SK-N-SH treated with all-trans-retinoic acid at 6 μM for 48 hours (cell line): ENCODE measurements at regions not wholly inside any gene's neighbourhood (a gene's known extent, or its start where the extent isn't known, plus 50 kb on each side); places are given as distances from the start of the nearest gene placed in this dataset.
"Not testable (repeated sequence)": the region's sequence is repeated elsewhere in the genome, so short reads cannot be mapped to it uniquely, and the experiment has no call there.

Experiments
- ATAC-seq: fragments of 200-7000 bp; cut with Tn5 transposase; 3 replicates; pipeline ENCODE4 v1.9.1; 2020; ENCODE audit warnings: mild to moderate bottlenecking, moderate library complexity
- ARNTL ChIP-seq: fragments of 450-650 bp; formaldehyde crosslinking; IDR thresholded peaks from 2 replicates; pipeline ENCODE4 v1.5.0; 2020; ENCODE audit warnings: low read depth, mild to moderate bottlenecking, moderate library complexity, borderline replicate concordance
- BACH2 ChIP-seq: fragments of 250-450 bp; sonication (Bioruptor Pico); IDR thresholded peaks from 2 replicates; pipeline ENCODE4 v1.9.0; 2021; ENCODE audit warnings: mild to moderate bottlenecking, borderline replicate concordance
- CREB5 ChIP-seq: fragments of 250-450 bp; sonication (Bioruptor Pico); IDR thresholded peaks from 2 replicates; pipeline ENCODE4 v1.5.1; 2020; ENCODE audit warnings: low read depth, mild to moderate bottlenecking, moderate library complexity
- CSRNP3 ChIP-seq: fragments of 250-450 bp; sonication (Bioruptor Pico); IDR thresholded peaks from 2 replicates; pipeline ENCODE4 v1.5.1; 2021; ENCODE audit warnings: mild to moderate bottlenecking, moderate library complexity
- ESRRG ChIP-seq: fragments of 250-450 bp; sonication (Bioruptor Pico); IDR thresholded peaks from 2 replicates; pipeline ENCODE4 v1.6.1; 2021; ENCODE audit warnings: mild to moderate bottlenecking
- GLIS3 ChIP-seq: fragments of 250-450 bp; sonication (Bioruptor Pico); IDR thresholded peaks from 2 replicates; pipeline ENCODE4 v1.5.0; 2020; ENCODE audit warnings: mild to moderate bottlenecking, moderate library complexity
- ISL1 ChIP-seq: fragments of 250-450 bp; sonication (Bioruptor Pico); IDR thresholded peaks from 2 replicates; pipeline ENCODE4 v2.1.2; 2022; ENCODE audit warnings: mild to moderate bottlenecking, moderate library complexity
- PATZ1 ChIP-seq: fragments of 250-450 bp; sonication (Bioruptor Pico); IDR thresholded peaks from 2 replicates; pipeline ENCODE4 v1.8.0; 2020; ENCODE audit warnings: mild to moderate bottlenecking, moderate library complexity, borderline replicate concordance
- POU6F1 ChIP-seq: fragments of 250-450 bp; sonication (Bioruptor Pico); IDR thresholded peaks from 2 replicates; pipeline ENCODE4 v1.8.0; 2021; ENCODE audit warnings: low read depth, mild to moderate bottlenecking, moderate library complexity, borderline replicate concordance
- PPARA ChIP-seq: fragments of 250-450 bp; sonication (Bioruptor Pico); IDR thresholded peaks from 2 replicates; pipeline ENCODE4 v1.5.0; 2020; ENCODE audit warnings: mild to moderate bottlenecking, borderline replicate concordance
- RARB ChIP-seq: fragments of 250-450 bp; sonication (Bioruptor Pico); IDR thresholded peaks from 2 replicates; pipeline ENCODE4 v1.8.0; 2021; ENCODE audit warnings: mild to moderate bottlenecking, moderate library complexity
- SNAI2 ChIP-seq: fragments of 250-450 bp; sonication (Bioruptor Pico); IDR thresholded peaks from 2 replicates; pipeline ENCODE4 v1.5.0; 2020; ENCODE audit warnings: mild to moderate bottlenecking, moderate library complexity
- TCF4 ChIP-seq: fragments of 250-450 bp; sonication (Bioruptor Pico); IDR thresholded peaks from 2 replicates; pipeline ENCODE4 v1.8.0; 2021; ENCODE audit warnings: mild to moderate bottlenecking, moderate library complexity, borderline replicate concordance
- TOX ChIP-seq: fragments of 250-450 bp; sonication (Bioruptor Pico); IDR thresholded peaks from 2 replicates; pipeline ENCODE4 v1.8.0; 2021; ENCODE audit warnings: mild to moderate bottlenecking, moderate library complexity, borderline replicate concordance
- TSHZ2 ChIP-seq: fragments of 250-450 bp; sonication (Bioruptor Pico); IDR thresholded peaks from 2 replicates; pipeline ENCODE4 v1.5.0; 2020; ENCODE audit warnings: mild to moderate bottlenecking, moderate library complexity
- ZFP3 ChIP-seq: fragments of 250-450 bp; sonication (Bioruptor Pico); IDR thresholded peaks from 2 replicates; pipeline ENCODE4 v1.5.0; 2020; ENCODE audit warnings: mild to moderate bottlenecking, moderate library complexity
- ZFP30 ChIP-seq: fragments of 450-650 bp; formaldehyde crosslinking; IDR thresholded peaks from 2 replicates; pipeline ENCODE4 v1.5.0; 2022; ENCODE audit warnings: mild to moderate bottlenecking, moderate library complexity
- ZNF565 ChIP-seq: fragments of 450-650 bp; formaldehyde crosslinking; conservative IDR thresholded peaks from 2 replicates; pipeline ENCODE4 v1.5.0; 2020; ENCODE audit warnings: low read depth, mild to moderate bottlenecking, moderate library complexity
- ZNF70 ChIP-seq: fragments of 450-650 bp; formaldehyde crosslinking; IDR thresholded peaks from 2 replicates; pipeline ENCODE4 v1.5.0; 2020; ENCODE audit warnings: mild to moderate bottlenecking, moderate library complexity
- ZNF8 ChIP-seq: fragments of 450-650 bp; formaldehyde crosslinking; IDR thresholded peaks from 2 replicates; pipeline ENCODE4 v1.5.0; 2020; ENCODE audit warnings: mild to moderate bottlenecking, moderate library complexity

- TF ChIP-seq RARB (CRISPR knock-in tag) (no peak), ESRRG (CRISPR knock-in tag) (no peak), PPARA (CRISPR knock-in tag) (no peak), GLIS3 (CRISPR knock-in tag) (no peak), ZNF565 (CRISPR knock-in tag) (no peak), POU6F1 (CRISPR knock-in tag) (no peak), ARNTL (CRISPR knock-in tag) (no peak), ZNF8 (no peak)
- TF ChIP-seq, all 23 proteins: peak for 0
- ATAC-seq: no peak
These were observed 53.2 kb upstream of the CD2AP start for GRCh38 chr6:47424436-47424836.

GRCh38 chr6:47425724-47426123 lies 51.9 kb upstream of the CD2AP start:
- ATAC-seq: not testable (repeated sequence)

- ATAC-seq: no peak
- TF ChIP-seq ISL1 (CRISPR knock-in tag) (no peak), POU6F1 (CRISPR knock-in tag) (no peak), ZNF8 (no peak), TOX (CRISPR knock-in tag) (no peak), ZFP30 (CRISPR knock-in tag) (no peak), BACH2 (CRISPR knock-in tag) (no peak), TCF4 (no peak), SNAI2 (CRISPR knock-in tag) (no peak), ESRRG (CRISPR knock-in tag) (no peak), PPARA (CRISPR knock-in tag) (no peak), CSRNP3 (CRISPR knock-in tag) (no peak), CREB5 (CRISPR knock-in tag) (no peak), TSHZ2 (CRISPR knock-in tag) (no peak), ARNTL (CRISPR knock-in tag) (no peak), ZNF70 (CRISPR knock-in tag) (no peak), RARB (CRISPR knock-in tag) (no peak)
These were observed 50.9 kb upstream of the CD2AP start for GRCh38 chr6:47426524-47427302.

GRCh38 chr6:47427680-47428079 lies 49.9 kb upstream of the CD2AP start:
- ATAC-seq: no peak
- TF ChIP-seq TSHZ2 (CRISPR knock-in tag) (no peak), SNAI2 (CRISPR knock-in tag) (no peak), ESRRG (CRISPR knock-in tag) (no peak), ARNTL (CRISPR knock-in tag) (no peak), TOX (CRISPR knock-in tag) (no peak), ZNF8 (no peak), ZNF565 (CRISPR knock-in tag) (no peak), ZFP3 (CRISPR knock-in tag) (no peak), TCF4 (no peak), GLIS3 (CRISPR knock-in tag) (no peak), PATZ1 (CRISPR knock-in tag) (no peak), ZFP30 (CRISPR knock-in tag) (no peak)
